ENCODE measurements at regions not wholly inside any gene's neighbourhood (a gene's known extent, or its start where the extent isn't known, plus 50 kb on each side); places are given as distances from the start of the nearest gene placed in this dataset.
A peak's percentile ranks its signal among the peaks of the same experiment; 100 is the strongest.

DNA sequence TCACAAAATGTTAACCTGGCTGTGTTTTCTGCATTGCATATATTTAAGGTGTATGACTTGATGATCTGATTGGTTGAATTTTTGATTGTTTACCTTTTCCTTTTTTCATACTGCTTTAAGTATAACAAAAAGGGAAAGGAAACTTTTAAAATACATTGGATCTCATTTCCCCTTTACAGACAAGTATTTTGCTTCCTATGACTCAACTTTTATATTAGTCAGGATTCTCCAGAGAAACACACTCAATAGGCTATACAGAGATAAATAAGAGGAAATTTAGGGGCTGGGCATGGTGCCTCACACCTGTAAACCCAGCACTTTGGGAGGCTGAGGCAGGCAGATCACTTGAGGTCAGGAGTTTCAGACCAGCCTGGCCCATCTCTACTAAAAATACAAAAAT lies 205.8 kb downstream of the TJP1 start:
- Histone ChIP-seq H3K36me3 (ENCODE audit: insufficient read depth, low read length) (no peaks in the 10 kb centered on the region), H3K9me3 (ENCODE audit: low read length) (peaks cover 33% of the 10 kb centered on the region), H3K4me2 (ENCODE audit: low read depth, low read length, poor library complexity, severe bottlenecking) (no peak overlapping the region), H3K27ac (ENCODE audit: low read length) (no peak overlapping the region), H3K9ac (ENCODE audit: low read length) (no peak overlapping the region), H3K79me2 (ENCODE audit: low read length) (no peaks in the 10 kb centered on the region), H2AFZ (ENCODE audit: low read length) (no peak overlapping the region), H3K4me3 (ENCODE audit: low read length) (no peak overlapping the region), H3K4me1 (ENCODE audit: low read length) (no peaks in the 10 kb centered on the region), H3K9me2 (replicated peaks; ENCODE audit: insufficient read depth, low read length) (no peaks in the 10 kb centered on the region), H4K20me1 (ENCODE audit: insufficient read depth, low read depth, low read length) (no peaks in the 10 kb centered on the region), H3K27me3 (ENCODE audit: low read length) (no peaks in the 10 kb centered on the region)
- DNase-seq = no peak

DNA sequence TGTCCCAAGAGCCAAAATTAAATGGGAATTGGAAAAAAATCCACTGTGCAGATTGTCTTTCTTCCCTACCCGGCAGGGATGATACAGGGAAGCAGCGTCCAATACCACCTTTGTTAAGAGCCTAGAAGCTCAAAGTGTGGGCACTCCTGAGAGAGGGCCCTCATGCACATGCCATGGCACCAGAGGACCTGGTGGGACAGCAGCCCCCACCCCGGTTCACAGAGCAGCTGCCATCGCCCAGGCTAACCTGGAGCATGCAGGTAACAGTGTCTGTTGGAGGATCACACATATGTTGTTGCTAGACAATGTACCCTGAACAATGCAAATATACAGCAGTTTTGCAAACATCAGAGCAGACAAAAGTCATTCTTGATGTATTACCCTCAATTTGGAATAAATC lies 206.5 kb downstream of the TJP1 start:
- Histone ChIP-seq H2AFZ (ENCODE audit: low read length) (no peak overlapping the region), H3K79me2 (ENCODE audit: low read length) (no peaks in the 10 kb centered on the region), H3K9me2 (replicated peaks; ENCODE audit: insufficient read depth, low read length) (no peaks in the 10 kb centered on the region), H3K4me3 (ENCODE audit: low read length) (no peak overlapping the region), H3K9ac (ENCODE audit: low read length) (no peak overlapping the region), H3K4me1 (ENCODE audit: low read length) (no peaks in the 10 kb centered on the region), H3K4me2 (ENCODE audit: low read depth, low read length, poor library complexity, severe bottlenecking) (no peak overlapping the region), H4K20me1 (ENCODE audit: insufficient read depth, low read depth, low read length) (no peaks in the 10 kb centered on the region), H3K27ac (ENCODE audit: low read length) (no peak overlapping the region), H3K9me3 (ENCODE audit: low read length) (peaks cover 35% of the 10 kb centered on the region), H3K27me3 (ENCODE audit: low read length) (no peaks in the 10 kb centered on the region), H3K36me3 (ENCODE audit: insufficient read depth, low read length) (no peaks in the 10 kb centered on the region)
- DNase-seq = no peak

DNA sequence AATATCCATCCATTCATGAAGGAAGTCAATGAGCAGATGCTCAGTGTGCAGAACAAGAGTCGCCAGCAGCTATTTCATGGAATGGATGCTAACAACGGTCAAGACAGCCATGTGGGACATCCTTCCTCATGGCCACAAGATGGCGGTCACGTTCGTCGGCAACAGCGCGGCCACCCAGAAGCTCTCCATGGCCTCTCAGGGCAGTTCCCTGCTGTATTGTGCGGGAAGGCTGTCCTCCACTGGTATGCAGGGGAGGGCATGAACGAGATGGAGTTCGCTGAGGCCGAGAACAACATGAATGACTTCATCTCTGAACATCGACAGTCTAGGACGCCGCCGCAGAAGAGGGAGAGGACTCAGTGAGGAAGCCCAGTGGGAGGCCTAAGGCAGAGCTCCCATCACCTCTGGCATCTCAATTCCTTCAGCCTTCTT lies 208.3 kb downstream of the TJP1 start:
- H3K36me3 ChIP-seq (ENCODE audit: insufficient read depth, low read length) = no peaks in the 10 kb centered on the region
- no peaks in the 10 kb centered on the region for H3K9me2 ChIP-seq (replicated peaks; ENCODE audit: insufficient read depth, low read length)
- peaks cover 33% of the 10 kb centered on the region for H3K9me3 ChIP-seq (ENCODE audit: low read length)
- no peak overlapping the region for H3K27ac ChIP-seq (ENCODE audit: low read length)
- H3K4me3 ChIP-seq (ENCODE audit: low read length) = no peak overlapping the region
- peak; percentile 42 for DNase-seq
- H2AFZ ChIP-seq (ENCODE audit: low read length) = no peak overlapping the region
- no peaks in the 10 kb centered on the region for H4K20me1 ChIP-seq (ENCODE audit: insufficient read depth, low read depth, low read length)
- H3K4me2 ChIP-seq (ENCODE audit: low read depth, low read length, poor library complexity, severe bottlenecking) = no peak overlapping the region
- no peaks in the 10 kb centered on the region for H3K4me1 ChIP-seq (ENCODE audit: low read length)
- H3K9ac ChIP-seq (ENCODE audit: low read length) = no peak overlapping the region
- no peaks in the 10 kb centered on the region for H3K79me2 ChIP-seq (ENCODE audit: low read length)
- no peaks in the 10 kb centered on the region for H3K27me3 ChIP-seq (ENCODE audit: low read length)

DNA sequence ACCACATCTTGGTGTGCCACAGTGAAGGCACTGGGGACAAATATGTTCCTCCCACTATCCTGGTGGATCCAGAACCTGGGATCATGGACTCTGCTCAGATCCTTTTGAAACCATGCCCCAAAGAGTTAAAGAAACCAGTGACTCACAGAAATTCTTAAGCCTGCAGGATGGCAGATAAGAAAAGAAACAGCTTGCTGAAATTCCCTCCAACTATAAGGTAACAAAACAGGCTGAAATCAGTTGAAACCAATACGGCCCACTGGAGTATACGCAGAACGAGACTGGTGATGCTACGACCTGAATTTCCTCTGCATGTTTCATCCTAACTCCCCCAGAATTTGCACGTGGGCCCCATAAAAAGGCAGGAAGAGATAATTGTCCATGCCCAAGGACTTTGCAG lies 209.6 kb downstream of the TJP1 start:
- Histone ChIP-seq H3K36me3 (ENCODE audit: insufficient read depth, low read length) (no peaks in the 10 kb centered on the region), H2AFZ (ENCODE audit: low read length) (no peak overlapping the region), H3K27me3 (ENCODE audit: low read length) (no peaks in the 10 kb centered on the region), H3K4me3 (ENCODE audit: low read length) (no peak overlapping the region), H3K9me3 (ENCODE audit: low read length) (peaks cover 32% of the 10 kb centered on the region), H3K79me2 (ENCODE audit: low read length) (no peaks in the 10 kb centered on the region), H4K20me1 (ENCODE audit: insufficient read depth, low read depth, low read length) (no peaks in the 10 kb centered on the region), H3K9me2 (replicated peaks; ENCODE audit: insufficient read depth, low read length) (no peaks in the 10 kb centered on the region), H3K4me1 (ENCODE audit: low read length) (no peaks in the 10 kb centered on the region), H3K27ac (ENCODE audit: low read length) (no peak overlapping the region), H3K4me2 (ENCODE audit: low read depth, low read length, poor library complexity, severe bottlenecking) (no peak overlapping the region), H3K9ac (ENCODE audit: low read length) (no peak overlapping the region)
- DNase-seq = no peak

DNA sequence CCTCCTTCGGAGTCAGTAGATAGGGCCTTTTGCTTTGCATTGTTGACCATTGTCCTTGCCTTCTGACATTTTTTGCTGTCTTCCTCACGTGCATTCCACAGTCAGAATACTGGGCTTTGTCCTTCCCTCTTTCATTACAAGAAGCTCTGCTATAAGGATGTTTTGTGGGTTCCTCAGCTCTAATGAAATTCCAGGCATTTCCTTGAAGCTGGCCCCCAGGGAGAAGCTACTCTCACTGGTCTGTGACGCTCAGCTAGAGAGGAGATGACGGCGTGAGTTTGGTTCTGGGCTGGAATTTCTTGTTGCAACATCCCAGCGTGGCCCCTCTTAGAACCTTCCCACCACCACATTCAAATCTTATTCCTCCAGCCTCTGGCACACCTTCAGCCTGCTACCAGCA lies 210.2 kb downstream of the TJP1 start:
- Histone ChIP-seq H3K27me3 (ENCODE audit: low read length) (no peaks in the 10 kb centered on the region), H3K27ac (ENCODE audit: low read length) (no peak overlapping the region), H3K4me3 (ENCODE audit: low read length) (no peak overlapping the region), H3K9me3 (ENCODE audit: low read length) (peaks cover 29% of the 10 kb centered on the region), H3K4me2 (ENCODE audit: low read depth, low read length, poor library complexity, severe bottlenecking) (no peak overlapping the region), H3K9ac (ENCODE audit: low read length) (no peak overlapping the region), H3K36me3 (ENCODE audit: insufficient read depth, low read length) (no peaks in the 10 kb centered on the region), H3K9me2 (replicated peaks; ENCODE audit: insufficient read depth, low read length) (no peaks in the 10 kb centered on the region), H3K79me2 (ENCODE audit: low read length) (no peaks in the 10 kb centered on the region), H3K4me1 (ENCODE audit: low read length) (no peaks in the 10 kb centered on the region), H2AFZ (ENCODE audit: low read length) (no peak overlapping the region), H4K20me1 (ENCODE audit: insufficient read depth, low read depth, low read length) (no peaks in the 10 kb centered on the region)
- DNase-seq = no peak

DNA sequence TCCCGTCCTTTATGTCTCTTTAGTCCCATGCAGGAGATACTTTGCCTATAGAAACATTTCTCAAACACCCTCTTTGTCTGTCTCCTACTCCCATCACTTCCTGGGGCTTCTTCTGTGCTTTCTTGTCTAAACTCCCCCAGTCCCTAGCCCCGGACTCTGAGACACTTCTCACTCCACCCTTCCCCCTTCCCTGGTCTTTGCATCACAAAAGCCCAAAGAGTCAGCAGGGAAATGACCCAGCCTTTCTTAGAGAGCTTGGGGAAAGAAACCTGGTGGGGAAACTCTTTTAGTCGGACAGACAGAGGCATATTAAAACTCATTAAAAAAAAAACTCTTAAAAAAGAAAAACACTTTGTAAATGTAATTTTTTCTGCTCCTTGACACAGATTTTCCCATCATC lies 211.2 kb downstream of the TJP1 start:
- no peaks in the 10 kb centered on the region for H3K79me2 ChIP-seq (ENCODE audit: low read length)
- H3K36me3 ChIP-seq (ENCODE audit: insufficient read depth, low read length) = no peaks in the 10 kb centered on the region
- H3K9me3 ChIP-seq (ENCODE audit: low read length) = peaks cover 29% of the 10 kb centered on the region
- no peak for DNase-seq
- no peak overlapping the region for H3K27ac ChIP-seq (ENCODE audit: low read length)
- no peak overlapping the region for H3K4me2 ChIP-seq (ENCODE audit: low read depth, low read length, poor library complexity, severe bottlenecking)
- H2AFZ ChIP-seq (ENCODE audit: low read length) = no peak overlapping the region
- no peak overlapping the region for H3K9ac ChIP-seq (ENCODE audit: low read length)
- H3K27me3 ChIP-seq (ENCODE audit: low read length) = no peaks in the 10 kb centered on the region
- H3K4me3 ChIP-seq (ENCODE audit: low read length) = no peak overlapping the region
- no peaks in the 10 kb centered on the region for H3K4me1 ChIP-seq (ENCODE audit: low read length)
- no peaks in the 10 kb centered on the region for H3K9me2 ChIP-seq (replicated peaks; ENCODE audit: insufficient read depth, low read length)
- H4K20me1 ChIP-seq (ENCODE audit: insufficient read depth, low read depth, low read length) = no peaks in the 10 kb centered on the region

DNA sequence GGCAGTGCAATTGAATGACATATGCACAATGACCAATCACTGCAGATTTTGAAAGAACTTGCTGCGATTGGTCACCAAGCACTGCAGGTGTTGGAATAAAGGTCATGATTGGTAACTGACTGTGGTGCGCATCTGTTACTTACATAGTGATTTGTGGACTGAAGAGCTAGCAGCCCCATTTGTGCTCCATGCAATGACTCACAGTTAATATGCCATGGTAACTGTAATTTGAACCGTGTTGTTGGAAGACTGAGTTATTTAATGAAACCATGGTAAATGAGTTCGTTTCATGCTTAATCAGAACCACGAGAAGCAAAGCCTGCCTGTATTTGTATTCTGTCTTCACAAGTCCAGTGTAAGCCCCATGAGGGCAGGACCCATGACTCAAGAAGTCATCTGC lies 220.5 kb downstream of the TJP1 start:
- Histone ChIP-seq H3K36me3 (ENCODE audit: insufficient read depth, low read length) (no peaks in the 10 kb centered on the region), H3K79me2 (ENCODE audit: low read length) (no peaks in the 10 kb centered on the region), H3K4me2 (ENCODE audit: low read depth, low read length, poor library complexity, severe bottlenecking) (no peak overlapping the region), H2AFZ (ENCODE audit: low read length) (no peak overlapping the region), H4K20me1 (ENCODE audit: insufficient read depth, low read depth, low read length) (no peaks in the 10 kb centered on the region), H3K9me3 (ENCODE audit: low read length) (peaks cover 15% of the 10 kb centered on the region; the same call in 1 of the 2 replicates), H3K9me2 (replicated peaks; ENCODE audit: insufficient read depth, low read length) (no peaks in the 10 kb centered on the region), H3K27me3 (ENCODE audit: low read length) (no peaks in the 10 kb centered on the region), H3K9ac (ENCODE audit: low read length) (no peak overlapping the region), H3K4me3 (ENCODE audit: low read length) (no peak overlapping the region), H3K4me1 (ENCODE audit: low read length) (no peaks in the 10 kb centered on the region), H3K27ac (ENCODE audit: low read length) (no peak overlapping the region)
- DNase-seq = no peak

DNA sequence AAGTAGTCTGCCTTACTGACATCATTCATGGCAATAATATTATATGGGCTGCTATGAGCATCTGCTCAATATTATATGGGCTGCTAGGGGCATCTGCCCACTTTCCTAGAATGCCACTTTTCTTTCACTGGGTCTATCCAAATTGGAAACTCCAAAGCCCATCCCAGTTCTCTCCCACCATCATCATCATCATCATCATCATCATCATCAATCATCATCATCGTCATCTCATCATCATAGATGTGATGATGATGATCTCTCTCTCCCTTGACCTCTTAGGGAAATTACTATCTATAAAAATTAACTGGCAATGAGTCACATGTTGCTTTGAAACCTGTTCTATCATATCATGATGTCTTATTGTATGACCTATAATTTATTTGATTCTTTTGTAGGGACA lies 222.0 kb downstream of the TJP1 start:
- Histone ChIP-seq H4K20me1 (ENCODE audit: insufficient read depth, low read depth, low read length) (no peaks in the 10 kb centered on the region), H3K79me2 (ENCODE audit: low read length) (no peaks in the 10 kb centered on the region), H3K9me3 (ENCODE audit: low read length) (peaks cover 20% of the 10 kb centered on the region; the same call in 1 of the 2 replicates)

DNA sequence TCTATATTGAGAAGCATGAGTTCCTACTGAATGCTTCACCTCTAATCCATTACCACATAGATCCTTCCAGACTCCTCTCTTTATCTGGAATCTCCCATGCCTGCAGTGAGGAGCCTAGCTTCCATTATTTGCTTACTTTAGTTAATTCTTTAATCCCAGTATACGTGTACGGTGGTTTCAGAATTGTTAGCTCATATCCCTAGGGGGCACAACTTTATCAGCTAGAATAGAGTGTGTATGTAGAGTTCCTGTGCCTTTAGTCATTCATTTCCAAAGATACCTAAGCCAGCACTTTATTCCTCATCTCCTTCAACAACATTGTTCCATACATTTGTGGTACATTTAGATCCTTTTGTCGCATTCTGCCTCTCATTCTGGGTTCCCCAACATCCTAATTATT lies 226.0 kb downstream of the TJP1 start:
- Histone ChIP-seq H3K36me3 (ENCODE audit: insufficient read depth, low read length) (no peaks in the 10 kb centered on the region), H3K9ac (ENCODE audit: low read length) (no peak overlapping the region), H3K9me3 (ENCODE audit: low read length) (peaks cover 8% of the 10 kb centered on the region; the same call in 1 of the 2 replicates), H3K4me1 (ENCODE audit: low read length) (no peaks in the 10 kb centered on the region), H2AFZ (ENCODE audit: low read length) (no peak overlapping the region), H3K4me3 (ENCODE audit: low read length) (no peak overlapping the region), H4K20me1 (ENCODE audit: insufficient read depth, low read depth, low read length) (no peaks in the 10 kb centered on the region), H3K9me2 (replicated peaks; ENCODE audit: insufficient read depth, low read length) (no peaks in the 10 kb centered on the region), H3K79me2 (ENCODE audit: low read length) (no peaks in the 10 kb centered on the region), H3K27me3 (ENCODE audit: low read length) (no peaks in the 10 kb centered on the region), H3K4me2 (ENCODE audit: low read depth, low read length, poor library complexity, severe bottlenecking) (no peak overlapping the region), H3K27ac (ENCODE audit: low read length) (no peak overlapping the region)
- DNase-seq = no peak

More for the DNA sequence above, 222.0 kb downstream of the TJP1 start:
- no peak overlapping the region for H3K9ac ChIP-seq (ENCODE audit: low read length)
- no peak overlapping the region for H2AFZ ChIP-seq (ENCODE audit: low read length)
- H3K27ac ChIP-seq (ENCODE audit: low read length) = no peak overlapping the region
- H3K4me2 ChIP-seq (ENCODE audit: low read depth, low read length, poor library complexity, severe bottlenecking) = no peak overlapping the region
- no peaks in the 10 kb centered on the region for H3K4me1 ChIP-seq (ENCODE audit: low read length)
- H3K36me3 ChIP-seq (ENCODE audit: insufficient read depth, low read length) = no peaks in the 10 kb centered on the region
- H3K9me2 ChIP-seq (replicated peaks; ENCODE audit: insufficient read depth, low read length) = no peaks in the 10 kb centered on the region
- no peak overlapping the region for H3K4me3 ChIP-seq (ENCODE audit: low read length)
- DNase-seq = no peak
- H3K27me3 ChIP-seq (ENCODE audit: low read length) = no peaks in the 10 kb centered on the region

Measured in Karpas-422 (cell line).